HG02870 (cell line): ENCODE measurements at regions not wholly inside any gene's neighbourhood (a gene's known extent, or its start where the extent isn't known, plus 50 kb on each side); places are given as distances from the start of the nearest gene placed in this dataset.
"Not testable (repeated sequence)": the region's sequence is repeated elsewhere in the genome, so short reads cannot be mapped to it uniquely, and the experiment has no call there.

ENCODE experiments used
- ATAC-seq: cut with Tn5 transposase; IDR thresholded peaks from one replicate; pipeline ENCODE4 v1.9.1; 2021; ENCODE audit warnings: mild to moderate bottlenecking, moderate library complexity; ENCODE audit not compliant: unreplicated experiment

DNA sequence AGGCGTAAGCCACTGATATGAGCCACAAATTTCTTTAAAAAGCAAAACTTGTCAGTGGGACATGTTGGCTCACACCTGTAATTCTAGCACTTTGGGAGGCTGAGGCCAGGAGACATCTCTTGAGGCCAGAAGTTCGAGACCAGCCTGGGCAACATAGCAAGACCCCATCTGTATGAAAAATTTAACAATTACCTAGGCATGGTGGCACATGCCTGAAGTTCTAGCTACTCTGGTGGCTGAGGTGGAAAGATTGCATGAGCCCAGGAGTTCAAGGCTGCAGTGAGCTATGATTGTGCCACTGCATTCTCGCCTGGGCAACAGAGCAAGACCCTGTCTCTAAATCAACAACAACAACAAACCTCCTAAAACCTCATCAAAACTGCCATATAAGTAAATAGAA is 147.6 kb upstream of the BARHL2 start:
- no peak for ATAC-seq

- no peak for ATAC-seq
Observed at GRCh38 chr1:90862782-90863181, 145.7 kb upstream of the BARHL2 start.

- not testable (repeated sequence) for ATAC-seq
Observed at GRCh38 chr1:90861421-90861820, 144.3 kb upstream of the BARHL2 start.

DNA sequence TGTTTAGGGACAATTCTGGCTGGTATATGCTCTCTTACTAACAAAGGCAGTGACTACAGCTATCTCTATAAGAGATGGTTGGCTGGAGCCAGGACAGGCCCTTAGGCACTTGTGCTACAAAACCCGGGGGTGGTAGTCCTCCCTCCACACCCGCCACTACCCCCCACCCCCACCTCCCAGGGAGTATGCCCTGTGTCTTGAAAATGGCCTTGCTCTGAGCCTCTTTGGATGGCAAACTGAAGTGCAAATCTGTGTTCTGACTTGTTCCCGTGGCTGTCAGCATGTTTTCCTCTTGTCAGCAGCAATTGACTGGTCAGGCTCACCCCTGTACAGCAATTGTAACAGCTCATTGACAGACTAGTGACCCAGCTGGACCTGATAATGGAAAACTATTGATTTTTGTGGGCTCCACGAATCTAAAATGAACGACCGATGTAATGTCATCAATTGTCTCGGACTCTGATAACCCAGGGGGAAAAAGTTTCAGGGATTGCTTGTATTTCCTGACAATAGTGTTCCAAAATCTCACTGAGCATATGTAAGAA is 139.4 kb upstream of the BARHL2 start:
- no peak for ATAC-seq

- ATAC-seq, result no peak
Observed at GRCh38 chr1:90854397-90854924, 137.4 kb upstream of the BARHL2 start.

- ATAC-seq, result no peak
Observed at GRCh38 chr1:90851711-90852050, 134.6 kb upstream of the BARHL2 start.

GRCh38 chr1:90850898-90851710 is 134.0 kb upstream of the BARHL2 start:
- peak; percentile 97 for ATAC-seq

DNA sequence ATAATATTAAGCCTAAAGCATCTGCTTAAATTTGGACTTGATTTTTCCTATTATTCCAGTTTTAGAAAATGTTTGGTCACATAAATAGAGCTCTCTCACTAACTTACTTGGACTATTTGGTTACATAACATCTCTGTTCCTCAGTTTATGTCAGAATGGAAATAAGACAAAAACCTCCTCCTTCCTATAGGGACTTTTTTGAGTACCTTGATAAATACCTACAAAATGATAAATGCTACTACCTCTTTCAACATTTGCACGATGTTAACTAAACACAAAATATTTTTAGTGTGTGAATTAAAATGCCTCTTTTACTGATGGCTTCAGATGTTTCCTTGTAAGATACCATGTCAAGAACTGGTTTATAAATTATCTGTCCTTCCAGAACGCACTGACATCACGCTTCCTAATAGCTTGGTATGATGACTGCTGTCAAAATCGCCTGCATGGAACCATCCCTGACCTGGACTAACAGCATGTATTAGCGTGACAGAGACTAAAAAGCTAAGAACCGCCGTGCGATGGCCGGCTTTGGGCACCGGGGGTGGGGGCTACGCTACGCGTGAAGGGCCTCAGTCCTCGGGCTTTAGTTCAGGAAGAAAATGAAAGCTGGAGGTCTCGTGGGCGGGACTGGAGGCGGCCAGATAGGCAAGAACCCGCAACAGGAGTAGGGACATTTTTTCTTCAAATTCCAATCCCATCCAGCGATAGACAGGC is 133.2 kb upstream of the BARHL2 start:
- peak; percentile 4 for ATAC-seq

DNA sequence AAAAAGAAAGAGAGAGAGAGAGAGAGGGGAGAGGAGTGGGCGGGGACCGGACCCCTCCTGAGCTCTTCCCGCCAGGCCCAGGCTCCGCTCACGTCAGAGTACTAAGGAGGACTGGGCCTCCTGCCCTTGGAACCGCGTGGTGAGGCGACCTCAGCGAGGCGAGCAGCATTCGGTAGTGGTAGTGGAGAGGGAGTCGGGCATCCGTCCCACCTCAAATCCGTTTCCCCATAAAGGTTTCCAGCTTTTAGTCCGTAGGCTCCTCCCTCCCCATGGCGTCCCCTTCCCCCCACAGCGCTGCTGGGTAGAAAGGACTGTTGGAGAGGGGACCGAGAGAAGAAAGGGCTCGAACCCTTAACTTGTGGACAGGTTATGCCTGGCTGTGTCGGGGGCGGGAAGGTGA is 124.4 kb upstream of the BARHL2 start:
- no peak for ATAC-seq

DNA sequence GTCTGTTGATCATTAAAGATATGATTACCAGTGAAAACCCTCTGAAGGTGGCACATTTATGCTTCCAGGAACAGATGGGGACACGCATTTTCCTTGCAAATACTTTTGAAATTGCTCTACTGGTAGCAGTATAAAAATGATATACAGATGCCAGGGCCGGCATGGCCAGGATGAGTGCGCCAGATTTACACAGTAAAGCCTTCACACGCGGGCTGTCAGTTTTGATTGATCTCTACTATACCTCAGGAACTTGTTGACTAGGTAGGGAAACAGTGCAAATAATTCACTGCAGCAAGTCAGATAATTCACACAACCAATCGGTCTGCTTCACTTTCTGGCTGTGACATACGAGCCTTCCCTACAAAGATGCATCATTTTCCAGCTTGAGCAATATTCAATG is 123.2 kb upstream of the BARHL2 start:
- no peak for ATAC-seq

DNA sequence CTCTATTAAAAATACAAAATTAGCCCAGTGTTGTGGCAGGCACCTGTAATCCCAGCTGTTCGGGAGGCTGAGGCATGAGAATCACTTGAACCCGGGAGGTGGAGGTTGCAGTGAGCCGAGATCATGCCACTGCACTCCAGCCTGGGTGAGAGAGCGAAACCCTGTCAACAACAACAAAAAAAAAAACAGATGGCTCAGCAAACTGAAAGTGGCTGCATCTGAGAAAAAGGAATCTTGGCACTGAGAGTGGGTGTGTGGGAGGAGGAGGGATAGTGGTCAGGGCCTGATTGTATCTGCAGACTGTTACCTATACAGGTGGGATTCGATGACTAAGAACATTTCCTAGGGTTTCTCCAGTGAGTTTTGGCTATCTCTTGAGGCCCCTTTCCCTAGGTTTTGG is 122.2 kb upstream of the BARHL2 start:
- no peak for ATAC-seq

- no peak for ATAC-seq
Observed at GRCh38 chr1:90838720-90839119, 121.6 kb upstream of the BARHL2 start.

DNA sequence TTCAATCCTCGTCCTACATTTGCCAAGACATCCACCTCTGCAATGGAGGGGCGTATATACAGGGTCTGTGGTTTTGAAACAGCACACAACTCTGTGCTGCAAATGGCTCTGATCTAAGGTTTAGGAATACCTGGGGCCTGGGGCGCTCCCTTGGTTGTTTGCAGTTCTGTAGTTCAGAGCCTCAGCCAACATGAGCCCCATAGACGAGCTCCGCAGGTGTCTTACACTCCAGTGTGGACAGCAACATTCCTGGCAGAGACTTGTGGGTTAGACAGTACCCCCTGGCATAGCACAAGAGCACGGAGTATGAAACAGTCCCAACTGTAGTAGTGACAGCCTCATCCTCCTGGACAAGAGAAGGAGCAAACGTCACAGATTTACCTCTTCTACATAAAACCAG is 120.3 kb upstream of the BARHL2 start:
- ATAC-seq, result no peak

- no peak for ATAC-seq
Observed at GRCh38 chr1:90836345-90836679, 119.2 kb upstream of the BARHL2 start.

DNA sequence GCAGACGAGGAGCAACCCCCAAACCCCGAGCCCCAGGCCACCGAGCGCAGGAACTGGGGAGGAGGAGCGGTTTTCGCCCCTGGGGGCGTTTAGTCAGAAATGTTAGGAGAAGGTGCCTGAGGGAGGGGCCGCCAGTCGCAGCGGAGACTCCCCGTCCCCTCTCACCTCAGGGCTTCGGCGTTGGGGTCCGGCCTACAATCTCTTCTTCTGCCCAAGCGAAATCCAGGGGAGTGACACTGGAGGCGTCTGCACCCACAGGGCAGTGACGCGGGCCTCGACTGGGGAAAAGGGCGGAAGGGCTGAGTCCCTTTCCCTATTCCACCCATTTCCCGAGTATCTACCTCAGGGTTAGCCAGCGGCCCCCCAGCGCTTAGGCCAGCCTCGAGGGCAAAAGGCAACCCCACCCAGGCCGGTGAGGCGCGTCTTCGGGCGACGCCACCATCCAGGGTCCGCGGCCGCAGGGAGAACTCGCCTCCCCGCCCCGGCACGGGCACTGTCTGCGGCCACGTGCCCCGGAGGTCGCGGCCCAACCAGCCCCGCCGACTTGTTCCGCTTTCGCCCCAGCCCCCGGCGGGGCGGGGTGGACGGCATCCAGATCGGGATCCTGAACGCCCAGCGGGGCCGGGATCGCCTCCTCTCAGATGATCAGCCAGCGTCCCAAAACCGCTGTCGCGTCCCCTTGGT is 118.7 kb upstream of the BARHL2 start:
- no peak for ATAC-seq

GRCh38 chr1:90834886-90835660 is 118.0 kb upstream of the BARHL2 start:
- no peak for ATAC-seq

- no peak for ATAC-seq
Observed at GRCh38 chr1:90834354-90834885, 117.3 kb upstream of the BARHL2 start.

DNA sequence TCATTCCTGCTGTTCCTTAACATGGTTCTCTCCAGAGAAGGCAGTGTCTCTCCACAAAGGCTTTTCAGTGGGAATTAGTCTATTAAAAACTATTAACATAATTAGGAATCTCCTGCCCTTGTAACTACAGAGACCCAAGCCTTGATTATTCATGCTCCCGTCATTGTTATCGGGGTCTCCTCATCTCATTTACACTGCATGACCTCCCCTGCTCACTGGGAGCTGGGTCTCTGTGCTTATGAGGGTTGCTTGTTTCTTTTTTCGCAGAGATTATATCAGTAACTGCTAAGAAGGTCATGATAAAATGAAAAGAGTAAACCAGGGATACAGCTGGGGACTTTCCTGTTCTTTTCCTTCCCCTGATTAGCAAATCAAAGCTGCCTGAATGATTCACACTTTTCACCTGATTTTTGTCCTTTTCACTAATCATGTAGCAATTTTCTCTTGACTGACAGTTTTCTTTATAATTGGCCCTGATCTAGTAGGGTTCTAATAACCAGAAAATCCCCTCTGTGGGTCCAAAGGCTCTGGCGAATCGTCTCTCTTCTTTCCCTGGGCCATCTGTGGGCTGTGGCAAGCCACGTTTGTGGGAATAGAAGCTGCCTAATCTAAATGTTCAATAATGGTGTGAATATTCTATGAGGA is 116.5 kb upstream of the BARHL2 start:
- ATAC-seq, result no peak

- ATAC-seq, result no peak
Observed at GRCh38 chr1:90831910-90832309, 114.8 kb upstream of the BARHL2 start.

- ATAC-seq, result no peak
Observed at GRCh38 chr1:90826834-90827233, 109.7 kb upstream of the BARHL2 start.
